ENCODE measurements at regions not wholly inside any gene's neighbourhood (a gene's known extent, or its start where the extent isn't known, plus 50 kb on each side); places are given as distances from the start of the nearest gene placed in this dataset.
"Not testable (repeated sequence)": the region's sequence is repeated elsewhere in the genome, so short reads cannot be mapped to it uniquely, and the experiment has no call there.

DNA sequence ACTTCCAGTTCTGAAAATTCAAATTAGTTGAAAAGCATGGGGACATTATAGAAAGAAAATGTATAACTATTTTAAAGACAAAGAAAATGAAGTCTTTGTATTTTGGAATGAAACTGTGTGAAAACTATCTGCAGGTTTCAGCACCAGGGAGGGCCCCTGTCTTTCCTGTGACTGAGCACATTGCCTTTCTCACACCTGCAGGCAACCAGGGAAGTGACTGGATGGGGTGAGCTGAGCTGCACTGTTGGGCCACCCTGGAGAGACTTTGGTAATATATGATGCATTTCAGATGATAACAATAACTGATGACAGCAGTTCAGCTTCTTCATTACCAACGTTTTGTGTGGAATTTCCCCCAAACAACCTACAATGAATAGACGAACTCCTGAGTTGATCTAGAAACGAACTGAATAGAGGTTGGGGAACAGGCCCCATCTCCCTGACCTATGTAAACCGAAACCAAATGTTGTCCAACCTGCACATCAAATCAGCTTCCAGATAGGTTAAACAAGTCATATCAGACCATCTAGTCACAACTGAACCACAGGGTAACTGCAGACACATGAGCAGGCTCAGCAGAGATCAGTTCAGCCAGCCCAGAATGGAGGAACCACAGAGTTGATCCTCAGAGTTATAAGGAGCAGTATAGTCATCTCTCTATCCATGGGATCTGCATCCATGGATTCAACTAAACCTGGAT lies 1402.2 kb downstream of the RPIA start:
- DNase-seq, result not testable (repeated sequence)

DNA sequence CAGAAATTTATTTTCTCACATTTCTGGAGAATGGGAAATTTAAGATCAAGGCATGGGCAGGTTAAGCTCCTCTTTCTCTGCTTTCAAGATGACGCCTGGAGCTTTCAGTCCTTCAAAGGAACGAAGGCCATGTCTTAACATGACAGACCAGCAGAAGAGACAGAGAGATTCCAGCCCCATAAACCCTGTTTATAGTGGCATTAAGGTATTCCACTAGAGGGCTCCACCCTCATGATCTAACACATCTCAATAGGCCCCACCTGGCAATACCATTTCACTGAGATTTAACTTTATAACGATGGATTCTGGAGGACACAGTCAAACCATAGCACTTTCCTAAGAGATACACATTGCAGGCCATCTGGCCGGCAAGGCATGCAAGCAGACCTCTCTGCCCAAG lies 1406.1 kb downstream of the RPIA start:
- not testable (repeated sequence) for DNase-seq

DNA sequence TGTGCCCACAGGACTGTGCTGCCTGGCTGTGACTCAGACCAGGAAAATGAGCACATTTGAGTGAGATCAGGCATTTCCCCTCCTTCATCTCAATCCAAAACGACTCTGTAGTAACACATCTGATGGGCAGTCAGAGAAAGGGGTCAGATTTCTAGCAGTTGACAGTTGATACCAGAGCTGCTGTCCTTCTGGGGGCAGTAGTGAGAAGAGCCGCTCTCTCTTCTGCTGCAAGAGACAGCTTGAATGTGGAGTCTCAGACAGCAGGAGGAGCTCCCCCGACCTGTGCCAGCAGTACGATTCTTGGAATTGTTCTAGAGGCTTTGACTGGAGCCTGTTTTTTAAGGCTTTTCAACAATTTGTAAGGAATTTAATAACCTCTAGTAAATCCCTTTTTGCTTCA lies 1413.7 kb downstream of the RPIA start:
- peak; percentile 17 for DNase-seq

DNA sequence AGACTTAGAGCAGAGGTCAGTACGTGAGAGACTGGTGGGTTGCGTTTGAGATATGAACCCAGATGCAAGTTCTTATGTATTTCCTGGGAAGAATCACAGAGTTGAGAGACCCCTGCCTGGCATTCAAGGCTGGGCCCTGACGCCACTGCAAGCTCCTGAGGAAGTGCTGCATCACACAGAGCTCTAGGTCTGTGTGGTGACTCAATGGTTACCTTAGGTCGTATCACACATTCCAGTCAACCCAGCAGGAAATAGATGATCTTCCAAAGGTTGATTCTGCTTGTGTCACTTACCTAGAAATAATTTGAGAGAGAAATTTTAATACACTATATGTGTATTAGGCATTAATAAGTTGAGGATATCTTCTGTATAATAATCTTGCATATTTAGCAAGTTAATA lies 1431.9 kb downstream of the RPIA start:
- not testable (repeated sequence) for DNase-seq

DNA sequence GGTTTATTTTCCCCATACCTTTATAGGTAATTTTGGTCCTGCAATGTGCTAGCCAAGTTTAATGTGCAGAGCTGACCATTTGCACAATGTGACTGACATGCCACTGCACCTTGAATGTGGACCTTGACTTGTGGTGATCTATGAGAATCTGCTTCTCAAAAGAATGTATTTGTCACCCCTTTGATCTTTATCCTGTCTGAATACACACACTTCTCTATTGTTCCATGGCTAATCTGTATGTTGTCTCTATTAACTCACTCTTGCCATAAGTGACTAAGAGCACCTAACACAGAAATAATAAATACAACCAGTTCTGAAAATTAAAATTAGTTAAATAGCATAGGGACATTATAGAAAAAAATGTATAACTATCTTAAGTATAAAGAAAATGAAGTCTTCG lies 1447.6 kb downstream of the RPIA start:
- DNase-seq, result not testable (repeated sequence)

DNA sequence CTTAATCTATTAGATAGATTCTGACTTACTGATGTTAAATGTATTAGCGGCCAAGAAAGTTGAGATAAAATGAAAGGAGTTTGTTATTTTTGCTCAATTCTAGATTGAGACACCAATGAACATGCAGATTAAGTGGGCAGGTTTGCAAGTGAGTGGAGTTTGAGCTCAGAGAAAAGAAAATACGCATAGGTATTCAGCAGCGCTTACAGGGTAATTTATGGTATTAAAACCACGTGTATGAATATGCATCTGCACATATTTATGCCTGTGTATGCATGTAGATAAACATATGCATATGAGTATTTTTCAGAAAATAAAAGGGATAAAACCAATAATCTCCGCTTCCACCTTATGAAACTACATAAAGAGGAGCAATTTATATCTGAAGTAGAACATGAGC lies 1450.1 kb downstream of the RPIA start:
- DNase-seq, result not testable (repeated sequence)

DNA sequence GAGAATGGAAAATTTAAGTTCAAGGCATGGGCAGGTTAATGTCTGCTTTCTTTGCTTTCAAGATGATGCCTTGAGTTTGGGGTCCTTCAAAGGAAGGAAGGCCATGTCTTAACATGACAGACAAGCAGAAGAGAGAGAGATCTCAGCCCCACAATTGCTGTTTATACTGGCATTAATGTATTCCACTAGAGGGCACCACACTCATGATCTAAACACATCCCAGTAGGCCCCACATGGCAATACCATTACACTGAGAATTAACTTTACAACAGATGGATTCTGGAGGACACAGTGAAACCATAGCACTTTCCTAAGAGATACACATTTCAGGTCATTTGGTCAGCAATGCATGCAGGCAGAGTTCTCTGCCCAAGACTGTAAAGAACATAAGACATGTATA lies 1460.3 kb downstream of the RPIA start:
- not testable (repeated sequence) for DNase-seq

DNA sequence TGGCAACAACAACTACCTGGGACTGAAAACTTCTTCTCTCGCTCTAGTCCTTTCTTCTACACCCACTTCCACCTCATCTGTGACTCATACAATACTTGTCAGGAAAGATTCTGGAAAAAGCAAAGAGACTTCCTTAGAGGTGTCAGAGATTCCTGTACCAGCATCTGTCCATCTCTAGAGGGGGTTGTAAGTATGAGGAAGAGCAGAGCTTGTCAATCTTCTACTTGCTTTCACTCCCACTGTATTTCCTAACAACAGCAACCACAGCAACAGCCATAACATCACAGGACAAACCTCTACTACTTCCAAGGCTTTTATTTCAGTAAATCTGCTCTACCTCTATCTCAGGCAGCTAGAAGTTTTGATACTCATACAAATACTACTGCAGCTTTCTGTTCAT lies 1479.5 kb downstream of the RPIA start:
- DNase-seq, result peak; percentile 27

DNA sequence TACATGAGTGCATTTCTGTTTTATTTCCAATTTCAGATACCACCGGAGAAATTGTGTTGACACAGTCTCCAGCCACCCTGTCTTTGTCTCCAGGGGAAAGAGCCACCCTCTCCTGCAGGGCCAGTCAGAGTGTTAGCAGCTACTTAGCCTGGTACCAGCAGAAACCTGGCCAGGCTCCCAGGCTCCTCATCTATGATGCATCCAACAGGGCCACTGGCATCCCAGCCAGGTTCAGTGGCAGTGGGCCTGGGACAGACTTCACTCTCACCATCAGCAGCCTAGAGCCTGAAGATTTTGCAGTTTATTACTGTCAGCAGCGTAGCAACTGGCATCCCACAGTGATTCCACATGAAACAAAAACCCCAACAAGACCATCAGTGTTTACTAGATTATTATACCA lies 1481.6 kb downstream of the RPIA start:
- not testable (repeated sequence) for DNase-seq

DNA sequence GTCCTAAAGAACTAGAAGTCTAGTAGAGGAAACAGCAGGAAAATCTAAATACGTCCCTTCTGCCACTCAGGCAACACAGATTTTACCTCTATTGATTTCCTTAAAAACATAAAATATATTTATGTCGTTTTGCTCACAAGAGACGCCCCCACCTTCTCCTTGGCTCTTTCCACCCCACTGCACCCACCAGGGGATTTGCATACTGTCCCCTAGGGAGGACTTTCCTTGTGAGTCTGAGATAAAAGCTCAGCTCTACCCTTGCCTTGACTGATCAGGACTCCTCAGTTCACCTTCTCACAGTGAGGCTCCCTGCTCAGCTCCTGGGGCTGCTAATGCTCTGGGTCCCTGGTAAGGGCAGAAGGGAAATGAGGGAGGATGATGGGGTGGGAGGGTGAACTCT lies 1488.1 kb downstream of the RPIA start:
- DNase-seq, result not testable (repeated sequence)

DNA sequence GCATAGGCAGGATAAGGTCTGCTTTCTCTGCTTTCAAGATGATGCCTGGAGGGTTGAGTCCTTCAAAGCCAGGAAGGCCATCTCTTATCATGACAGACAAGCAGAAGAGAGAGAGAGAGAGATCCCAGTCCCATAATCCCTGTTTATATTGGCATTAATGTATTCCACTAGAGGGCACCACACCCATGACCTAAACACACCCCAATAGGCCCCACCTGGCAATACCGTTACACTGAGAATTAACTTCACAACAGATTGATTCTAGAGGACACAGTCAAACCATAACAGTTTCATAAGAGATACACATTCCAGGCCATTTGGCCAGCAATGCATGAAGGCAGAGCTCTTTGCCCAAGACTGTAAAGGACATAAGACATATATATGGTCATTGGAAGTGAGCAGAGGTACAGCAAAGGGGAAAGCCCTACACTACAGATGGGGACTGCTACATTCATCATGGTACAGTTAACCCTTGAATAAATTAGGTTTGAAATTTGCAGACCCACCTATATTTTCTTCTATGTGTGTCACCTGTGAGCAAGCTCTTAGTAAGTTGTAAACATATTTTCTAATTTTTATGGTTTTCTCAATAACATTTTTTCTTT lies 1516.1 kb downstream of the RPIA start:
- DNase-seq, result peak; percentile 73

DNA sequence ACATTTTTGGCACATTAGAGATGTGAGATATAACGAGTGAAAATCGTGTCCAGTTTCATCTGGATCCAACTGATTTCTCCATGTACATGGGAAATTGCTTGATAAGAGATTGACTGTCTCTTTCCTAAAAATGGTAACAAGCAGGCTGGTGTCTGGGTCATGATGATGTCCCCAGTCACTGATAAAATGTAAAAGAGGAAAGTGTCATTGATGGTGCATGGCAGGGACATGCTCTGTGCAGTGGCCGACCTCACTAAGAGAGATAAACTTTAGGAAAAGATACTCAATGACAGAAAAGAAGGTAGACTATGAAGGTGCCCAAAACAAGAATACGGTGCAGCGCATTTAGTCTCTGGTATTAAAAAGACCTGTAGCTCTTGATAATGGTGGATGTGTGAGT lies 1517.5 kb downstream of the RPIA start:
- no peak for DNase-seq

DNA sequence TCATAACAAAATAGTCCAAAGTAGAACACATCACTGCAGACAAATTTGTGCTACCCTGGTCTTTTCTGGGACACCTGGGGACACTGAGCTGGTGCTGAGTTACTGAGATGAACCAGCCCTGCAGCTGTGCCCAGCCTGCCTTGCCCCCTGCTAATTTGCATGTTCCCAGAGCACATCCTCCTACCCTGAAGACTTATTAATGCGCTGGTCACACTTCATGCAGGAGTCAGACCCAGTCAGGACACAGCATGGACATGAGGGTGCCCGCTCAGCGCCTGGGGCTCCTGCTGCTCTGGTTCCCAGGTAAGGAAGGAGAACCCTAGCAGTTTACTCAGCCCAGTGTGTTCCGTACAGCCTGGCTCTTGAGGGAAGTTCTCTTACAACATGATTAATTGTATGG lies 1518.3 kb downstream of the RPIA start:
- DNase-seq, result no peak

DNA sequence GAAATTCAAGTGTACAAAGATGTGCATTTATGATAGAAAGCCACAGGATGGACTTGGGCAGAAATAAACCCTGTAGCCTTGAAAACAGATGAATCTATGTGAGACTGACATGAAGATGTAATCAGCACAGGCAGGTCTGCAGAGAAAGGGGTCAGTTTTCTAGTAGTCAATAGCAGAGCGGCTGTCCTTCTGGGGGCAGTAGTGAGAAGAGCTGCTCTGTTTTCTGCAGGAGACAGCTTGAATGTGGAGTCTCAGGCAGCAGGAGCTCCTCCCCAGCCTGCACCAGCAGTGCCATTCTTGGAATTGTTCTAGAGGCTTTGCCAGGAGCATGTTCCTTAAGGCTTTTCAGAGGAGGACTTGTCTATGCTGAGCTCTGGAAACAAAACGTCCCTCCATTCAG lies 1524.4 kb downstream of the RPIA start:
- peak; percentile 25 for DNase-seq

DNA sequence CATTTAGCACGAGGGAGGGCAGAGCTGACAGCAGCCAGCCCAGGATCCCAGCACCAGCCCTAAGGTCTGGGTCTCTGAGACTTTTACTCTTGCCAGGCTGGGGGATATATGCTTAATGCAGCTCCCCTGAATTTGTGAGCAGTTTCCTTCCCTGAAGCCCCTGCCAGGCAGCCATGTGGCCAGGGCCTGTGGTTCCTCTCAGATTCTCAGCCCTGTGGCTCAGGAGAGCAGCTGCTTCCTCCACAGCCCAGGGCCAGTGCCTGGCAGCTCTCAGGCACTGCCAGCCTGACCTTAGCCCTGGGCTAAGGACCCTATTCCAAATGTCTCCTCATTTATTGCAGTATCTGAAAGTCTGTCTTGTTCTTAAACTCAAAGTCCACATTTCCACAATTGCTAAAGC lies 1525.3 kb downstream of the RPIA start:
- peak; percentile 66 for DNase-seq

DNA sequence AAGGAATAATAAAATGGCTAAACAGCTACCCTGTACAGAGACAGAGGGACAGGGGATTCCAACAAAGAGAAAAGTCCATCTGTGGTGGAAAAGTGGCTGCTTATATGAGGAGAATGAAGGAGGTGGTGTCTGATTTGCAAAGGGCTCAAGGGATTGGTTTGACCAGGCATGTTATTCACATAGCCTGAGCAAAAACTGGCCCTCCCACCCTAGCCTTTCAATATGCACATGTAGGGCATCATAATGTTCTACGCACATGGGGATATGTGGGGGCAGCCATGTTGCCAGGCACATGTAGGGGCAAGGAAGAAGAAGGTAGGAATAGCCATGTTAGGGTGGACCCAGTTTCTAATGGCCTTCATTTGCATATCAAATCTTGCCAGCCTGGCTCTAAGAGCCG lies 1527.1 kb downstream of the RPIA start:
- DNase-seq, result not testable (repeated sequence)

DNA sequence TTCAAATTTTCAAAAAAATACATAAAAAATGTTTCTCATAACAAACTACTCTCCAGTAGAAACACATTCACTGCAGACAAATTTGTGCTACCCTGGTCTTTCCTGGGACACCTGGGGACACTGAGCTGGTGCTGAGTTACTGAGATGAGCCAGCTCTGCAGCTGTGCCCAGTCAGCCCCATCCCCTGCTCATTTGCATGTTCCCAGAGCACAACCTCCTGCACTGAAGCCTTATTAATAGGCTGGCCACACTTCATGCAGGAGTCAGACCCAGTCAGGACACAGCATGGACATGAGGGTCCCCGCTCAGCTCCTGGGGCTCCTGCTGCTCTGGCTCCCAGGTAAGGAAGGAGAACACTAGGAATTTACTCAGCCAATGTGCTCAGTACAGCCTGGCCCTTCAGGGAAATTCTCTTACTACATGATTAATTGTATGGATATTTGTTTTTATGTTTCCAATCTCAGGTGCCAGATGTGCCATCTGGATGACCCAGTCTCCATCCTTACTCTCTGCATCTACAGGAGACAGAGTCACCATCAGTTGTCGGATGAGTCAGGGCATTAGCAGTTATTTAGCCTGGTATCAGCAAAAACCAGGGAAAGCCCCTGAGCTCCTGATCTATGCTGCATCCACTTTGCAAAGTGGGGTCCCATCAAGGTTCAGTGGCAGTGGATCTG lies 1529.3 kb downstream of the RPIA start:
- not testable (repeated sequence) for DNase-seq

DNA sequence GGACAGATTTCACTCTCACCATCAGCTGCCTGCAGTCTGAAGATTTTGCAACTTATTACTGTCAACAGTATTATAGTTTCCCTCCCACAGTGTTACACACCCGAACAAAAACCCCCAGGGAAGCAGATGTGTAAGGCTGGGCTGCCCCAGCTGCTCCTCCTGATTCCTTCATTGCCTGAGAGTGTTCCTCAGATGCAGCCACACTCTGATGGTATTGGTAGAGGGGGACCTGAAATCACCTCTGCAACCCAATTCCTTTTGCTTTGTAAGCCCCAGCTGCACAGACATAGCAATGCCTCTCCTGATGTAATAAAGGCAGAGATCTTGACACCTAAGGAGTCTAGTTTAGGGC lies 1529.8 kb downstream of the RPIA start:
- DNase-seq, result no peak

DNA sequence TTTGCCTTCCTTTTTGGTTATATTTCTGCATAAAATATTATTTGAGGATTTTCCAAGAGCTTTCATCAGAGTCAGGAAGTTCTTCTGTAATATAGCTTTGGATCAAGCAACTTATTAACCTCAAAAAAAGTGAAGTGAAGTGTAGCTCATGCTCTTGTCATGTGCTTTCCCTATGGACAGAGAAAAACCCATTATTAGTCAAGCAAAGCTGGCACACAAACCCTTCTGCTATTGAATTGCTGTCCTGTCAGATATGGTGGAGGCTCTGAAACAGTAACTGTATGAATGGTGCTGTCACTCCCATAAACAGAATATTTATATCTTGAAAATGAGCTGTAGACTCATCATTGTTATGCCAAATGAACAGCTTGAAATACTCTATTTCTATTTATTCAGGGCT lies 1533.3 kb downstream of the RPIA start:
- not testable (repeated sequence) for DNase-seq

DNA sequence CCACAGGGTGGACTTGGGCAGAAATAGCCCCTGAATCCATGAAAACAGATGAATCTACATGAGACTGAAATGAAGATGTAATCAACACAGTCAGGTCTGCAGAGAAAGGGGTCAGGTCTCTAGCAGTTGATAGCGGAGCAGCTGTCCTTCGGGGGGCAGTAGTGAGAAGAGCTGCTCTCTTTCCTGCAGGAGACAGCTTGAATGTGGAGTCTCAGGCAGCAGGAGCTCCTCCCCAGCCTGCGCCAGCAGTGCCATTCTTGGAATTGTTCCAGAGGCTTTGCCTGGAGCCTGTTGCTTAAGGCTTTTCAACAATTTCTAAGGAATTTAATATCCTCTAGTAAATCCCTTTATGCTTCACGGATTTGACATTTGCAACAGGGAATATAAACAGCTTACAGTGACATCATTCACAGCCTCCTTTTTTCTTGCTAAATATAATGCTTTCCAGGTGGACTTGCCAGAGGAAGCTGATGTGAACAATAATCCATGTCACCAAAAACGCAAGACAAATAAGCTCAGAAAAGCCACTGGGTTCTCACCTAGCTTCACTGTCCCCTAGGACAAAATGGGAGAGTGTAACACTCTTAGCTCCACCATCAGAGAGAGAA lies 1535.1 kb downstream of the RPIA start:
- DNase-seq, result not testable (repeated sequence)

DNA sequence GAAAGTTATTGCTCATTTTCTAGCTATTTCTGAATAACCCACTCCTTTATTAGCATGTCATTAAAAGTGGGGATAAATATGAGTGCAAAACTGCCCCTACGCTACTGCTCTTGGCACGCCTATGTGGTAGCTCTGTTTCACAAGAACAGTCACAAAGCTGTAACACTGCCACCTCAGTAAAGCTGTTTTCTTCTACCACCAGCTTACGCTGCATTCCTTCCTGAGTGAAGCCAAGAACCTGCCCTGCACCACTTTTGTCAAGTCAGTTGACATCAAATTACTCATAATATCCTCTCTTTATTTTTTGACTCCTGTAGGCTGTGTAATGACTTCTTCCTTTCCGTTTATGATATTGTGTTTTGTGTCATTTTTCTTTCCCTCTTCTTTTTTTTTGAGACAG lies 1539.7 kb downstream of the RPIA start:
- DNase-seq, result not testable (repeated sequence)

DNA sequence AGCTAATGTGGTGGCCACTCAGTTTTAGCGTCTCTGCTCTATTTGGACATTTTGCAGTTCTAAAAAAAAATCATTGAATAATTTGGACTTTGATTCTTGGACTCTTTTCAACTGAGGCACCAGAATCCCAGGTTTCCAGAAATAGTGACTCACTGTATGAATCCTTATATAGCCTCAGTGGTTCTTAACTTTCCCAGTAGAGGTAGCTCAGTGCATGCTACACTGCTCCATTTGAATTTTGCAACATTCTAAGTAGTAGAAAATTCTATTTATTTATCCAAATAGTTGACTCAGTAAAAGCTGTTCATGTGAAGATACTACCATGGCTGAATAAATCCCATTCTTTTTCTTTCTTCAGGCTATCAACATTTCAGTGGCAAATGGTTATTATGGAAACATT lies 1544.0 kb downstream of the RPIA start:
- not testable (repeated sequence) for DNase-seq

DNA sequence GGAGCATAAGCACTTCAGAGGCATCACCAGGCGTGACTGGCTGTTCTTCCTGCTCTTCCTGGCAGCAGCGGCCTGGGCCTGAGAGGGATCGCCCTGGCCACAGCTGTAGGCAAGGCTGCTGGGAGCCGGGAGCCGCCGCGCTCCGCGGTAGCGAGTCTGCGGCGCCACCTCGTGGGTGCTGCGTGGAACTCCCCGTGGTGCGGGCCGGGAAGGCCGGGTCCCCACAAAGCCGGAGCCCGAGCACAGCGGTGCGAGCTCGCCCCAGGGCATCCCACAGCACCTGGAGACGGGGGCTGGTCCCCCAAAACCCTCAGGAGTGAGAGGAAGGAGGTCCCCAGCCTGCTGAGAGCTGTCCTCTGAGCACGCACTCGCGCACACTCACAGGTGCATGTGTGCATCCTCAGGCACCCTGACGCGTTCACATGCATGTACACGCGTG lies 1546.5 kb downstream of the RPIA start:
- DNase-seq, result peak; percentile 32

All from hematopoietic multipotent progenitor cell treated with erythropoietin and hydrocortisone succinate and interleukin-3 and kit ligand, for 4 days (in vitro differentiated cells).